ENCODE measurements at regions not wholly inside any gene's neighbourhood (a gene's known extent, or its start where the extent isn't known, plus 50 kb on each side); places are given as distances from the start of the nearest gene placed in this dataset.
"Not testable (repeated sequence)": the region's sequence is repeated elsewhere in the genome, so short reads cannot be mapped to it uniquely, and the experiment has no call there.

- DNase-seq (ENCODE audit: low spot score in 2 of 2), result no peak
- no peak for FAIRE-seq
Observed at GRCh38 chr2:52311862-52312261, 1279.9 kb upstream of the NRXN1 start.

- FAIRE-seq (no peak), DNase-seq (ENCODE audit: low spot score in 2 of 2) (no peak)
Observed at GRCh38 chr2:52308156-52308555, 1276.2 kb upstream of the NRXN1 start.

- no peak for FAIRE-seq
- DNase-seq (ENCODE audit: low spot score in 2 of 2), result no peak
Observed at GRCh38 chr2:52294628-52295027, 1262.7 kb upstream of the NRXN1 start.

GRCh38 chr2:52292801-52293200, 1260.9 kb upstream of the NRXN1 start:
- DNase-seq (ENCODE audit: low spot score in 2 of 2), result no peak
- no peak for FAIRE-seq

GRCh38 chr2:52289741-52290140, 1257.8 kb upstream of the NRXN1 start:
- DNase-seq (ENCODE audit: low spot score in 2 of 2) (no peak), FAIRE-seq (no peak)

- FAIRE-seq (no peak), DNase-seq (ENCODE audit: low spot score in 2 of 2) (no peak)
Observed at GRCh38 chr2:52288596-52288995, 1256.7 kb upstream of the NRXN1 start.

DNA sequence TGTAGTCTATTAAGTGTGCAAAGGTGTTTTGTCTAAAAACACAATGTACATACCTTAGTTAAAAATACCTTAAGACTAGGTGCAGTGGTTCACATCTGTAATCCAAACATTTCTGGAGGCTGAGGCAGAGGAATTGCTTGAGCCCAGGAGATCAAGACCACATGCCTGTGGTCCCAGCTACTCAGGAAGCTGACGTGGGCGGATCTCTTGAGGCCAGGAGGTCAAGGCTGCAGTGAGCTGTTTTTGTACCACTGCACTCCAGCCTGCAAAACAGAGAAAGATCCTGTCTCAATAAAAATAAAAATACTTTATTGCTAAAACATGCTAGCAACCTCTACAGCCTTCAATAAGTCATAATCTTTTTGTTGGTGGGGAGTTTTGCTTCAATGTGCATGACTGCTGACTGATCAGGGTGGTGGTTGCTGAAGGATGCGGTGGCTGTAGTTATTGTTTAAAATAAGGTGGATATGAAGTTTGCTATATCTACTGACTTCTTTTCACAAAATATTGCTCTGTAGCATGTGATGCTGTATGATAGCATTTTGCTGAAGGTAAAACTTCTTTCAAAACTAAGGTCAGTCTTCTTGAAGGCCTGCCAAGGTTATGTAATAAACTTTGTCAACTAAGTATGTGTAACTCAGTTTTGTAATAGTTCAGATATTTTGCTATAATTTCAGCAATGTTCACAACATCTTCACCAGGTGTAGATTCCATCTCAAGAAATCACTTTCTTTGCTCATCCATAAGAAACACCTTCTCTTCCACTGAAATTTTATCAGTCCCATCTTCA, 1238.0 kb upstream of the NRXN1 start:
- FAIRE-seq (no peak), DNase-seq (ENCODE audit: low spot score in 2 of 2) (no peak)

- FAIRE-seq (no peak), DNase-seq (ENCODE audit: low spot score in 2 of 2) (no peak)
Observed at GRCh38 chr2:52264911-52265310, 1233.0 kb upstream of the NRXN1 start.

- no peak for FAIRE-seq
- DNase-seq (ENCODE audit: low spot score in 2 of 2), result no peak
Observed at GRCh38 chr2:52264488-52264887, 1232.6 kb upstream of the NRXN1 start.

DNA sequence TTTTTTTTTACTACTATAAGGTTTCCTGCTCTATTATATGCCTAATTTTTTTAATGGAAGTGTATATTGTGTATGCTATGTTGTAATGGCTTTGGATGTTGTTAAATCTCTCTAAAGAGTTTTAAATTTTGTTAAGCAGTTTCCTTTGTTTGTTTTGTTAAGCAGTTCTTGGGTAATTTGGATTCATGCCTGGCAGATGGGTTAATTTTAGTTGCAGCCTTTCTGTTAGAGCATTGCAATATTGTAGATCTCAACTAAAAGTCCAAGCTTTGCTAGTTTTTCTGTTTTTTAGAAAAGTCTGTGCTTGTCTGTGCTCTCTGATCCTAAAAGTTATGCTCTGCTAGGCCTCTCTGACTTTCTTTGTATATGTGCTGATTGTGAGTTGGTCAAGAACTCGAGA, 1229.0 kb upstream of the NRXN1 start:
- FAIRE-seq (no peak), DNase-seq (ENCODE audit: low spot score in 2 of 2) (peak in 1 of 2 donors; percentile 2)

- not testable (repeated sequence) for DNase-seq (ENCODE audit: low spot score in 2 of 2); FAIRE-seq
Observed at GRCh38 chr2:52258967-52259366, 1227.0 kb upstream of the NRXN1 start.

DNA sequence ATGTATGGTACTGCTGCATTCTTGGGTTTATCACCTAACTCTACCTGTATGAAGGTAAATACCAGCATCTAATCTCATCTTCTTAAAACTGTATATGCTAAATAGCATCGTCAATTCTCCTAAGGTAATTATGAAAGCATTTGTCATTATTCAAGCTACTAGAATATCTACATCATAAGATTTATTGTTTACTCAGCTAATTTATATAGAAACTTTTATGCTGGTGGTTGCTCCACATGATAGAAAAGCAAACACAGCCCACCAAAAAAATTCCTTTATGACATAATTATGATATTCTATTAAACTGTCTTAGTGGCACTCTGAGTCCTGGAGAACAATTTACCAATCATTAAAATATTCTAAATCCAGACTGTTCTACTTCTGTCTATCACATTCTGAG, 1226.1 kb upstream of the NRXN1 start:
- no peak for FAIRE-seq

GRCh38 chr2:52253416-52253980, 1221.6 kb upstream of the NRXN1 start:
- DNase-seq (ENCODE audit: low spot score in 2 of 2), result no peak
- FAIRE-seq, result no peak

More for the DNA sequence above, 1226.1 kb upstream of the NRXN1 start:
- DNase-seq (ENCODE audit: low spot score in 2 of 2), result no peak

GRCh38 chr2:52238782-52239181, 1206.8 kb upstream of the NRXN1 start:
- no peak for DNase-seq (ENCODE audit: low spot score in 2 of 2)
- no peak for FAIRE-seq

DNA sequence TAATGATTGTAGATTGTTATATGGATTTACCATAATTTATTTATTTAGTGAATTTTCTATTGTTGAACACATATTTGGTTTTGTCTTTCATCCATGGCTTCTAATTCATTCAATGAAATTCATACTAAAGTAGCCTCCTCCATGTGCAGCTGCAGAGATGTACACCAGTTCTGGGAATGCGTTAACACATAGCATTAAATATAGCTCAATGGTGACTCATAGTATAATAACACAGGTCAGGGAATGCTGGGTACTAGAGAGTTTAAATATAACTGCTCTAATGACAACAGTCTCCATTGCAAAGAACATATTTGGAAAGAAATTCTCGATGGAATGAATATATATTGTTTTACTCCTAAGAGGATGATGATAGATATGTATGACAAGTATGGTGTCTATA, 1190.2 kb upstream of the NRXN1 start:
- FAIRE-seq, result no peak
- no peak for DNase-seq (ENCODE audit: low spot score in 2 of 2)

DNA sequence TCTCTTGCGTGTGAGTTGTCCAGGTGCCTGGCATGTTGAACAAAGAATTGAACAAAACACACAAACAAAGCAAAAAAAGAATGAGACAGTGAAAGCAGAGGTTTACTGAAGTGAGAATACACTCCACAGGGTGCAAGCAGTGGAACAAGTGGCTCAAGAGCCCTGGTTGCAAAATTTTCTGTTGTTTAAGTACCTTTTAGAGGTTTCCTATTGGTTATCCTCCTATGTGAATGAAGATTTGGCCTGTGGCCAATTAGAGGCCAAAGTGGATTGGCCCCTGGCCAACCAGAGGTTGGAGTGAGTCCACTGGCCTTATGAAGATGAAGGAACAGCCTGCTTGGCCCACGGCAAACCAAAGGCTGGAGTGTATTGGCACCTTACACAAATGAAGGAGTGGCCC, 1188.5 kb upstream of the NRXN1 start:
- FAIRE-seq, result no peak
- DNase-seq (ENCODE audit: low spot score in 2 of 2), result no peak

DNA sequence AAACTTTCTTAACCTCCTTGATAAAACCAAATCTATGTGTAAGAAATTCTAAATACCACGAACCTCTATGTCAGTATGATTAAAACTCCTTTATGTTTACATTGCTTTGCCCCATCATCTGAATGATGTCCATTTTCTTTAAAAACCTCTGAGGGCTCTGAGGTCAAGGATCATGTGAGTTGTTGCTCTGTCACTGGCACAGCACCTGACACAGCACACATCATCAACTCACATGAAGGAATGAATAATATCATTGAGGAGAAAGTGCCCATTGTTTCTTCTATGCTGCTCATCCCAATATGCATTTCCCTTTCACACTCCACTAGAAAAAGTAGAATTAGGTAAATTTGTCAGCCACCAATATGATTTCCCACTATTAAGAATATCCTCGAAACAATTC, 1178.7 kb upstream of the NRXN1 start:
- FAIRE-seq, result no peak
- DNase-seq (ENCODE audit: low spot score in 2 of 2), result no peak

GRCh38 chr2:52210161-52210560, 1178.2 kb upstream of the NRXN1 start:
- FAIRE-seq, result no peak
- no peak for DNase-seq (ENCODE audit: low spot score in 2 of 2)

- DNase-seq (ENCODE audit: low spot score in 2 of 2), result no peak
- peak; percentile 64 for FAIRE-seq
Observed at GRCh38 chr2:52194342-52194741, 1162.4 kb upstream of the NRXN1 start.

DNA sequence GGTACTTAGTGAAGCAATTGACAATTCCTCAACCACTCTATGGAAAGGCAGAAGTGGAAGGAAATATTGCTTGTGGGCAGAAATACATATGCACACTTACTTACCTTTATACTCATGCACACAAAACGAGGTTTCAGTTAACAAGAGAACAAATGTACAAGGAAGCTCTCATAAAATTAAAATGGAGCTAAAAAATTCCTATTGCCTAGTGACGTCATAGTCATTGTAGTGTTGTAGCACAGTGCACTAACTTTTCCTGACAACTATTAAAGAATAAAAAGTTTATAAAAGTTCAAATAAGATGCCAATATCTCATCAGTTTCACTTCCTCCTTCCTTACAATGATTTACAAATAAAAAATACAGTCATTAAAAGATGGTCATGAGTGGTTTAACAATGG, 1161.9 kb upstream of the NRXN1 start:
- DNase-seq (ENCODE audit: low spot score in 2 of 2) (no peak), FAIRE-seq (no peak)

DNA sequence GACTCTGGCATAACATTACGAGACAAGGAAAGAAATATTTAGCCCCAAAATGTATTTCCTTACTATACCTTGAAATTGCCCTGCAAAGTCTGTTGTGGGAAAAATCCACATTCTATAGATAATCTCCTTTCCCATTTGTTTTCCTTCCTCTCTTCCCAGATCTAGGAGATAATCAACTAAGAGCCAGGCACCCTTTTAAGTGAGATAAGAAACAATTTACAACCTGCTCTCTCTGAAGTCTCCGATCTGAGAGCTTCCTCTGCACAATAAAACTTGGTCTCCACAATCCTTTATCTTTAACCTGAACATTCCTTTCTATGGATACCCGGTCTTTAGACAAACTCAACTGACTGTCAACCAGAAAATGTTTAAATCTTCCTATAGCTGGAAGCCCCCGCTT, 1160.7 kb upstream of the NRXN1 start:
- DNase-seq (ENCODE audit: low spot score in 2 of 2) (no peak), FAIRE-seq (no peak)

- FAIRE-seq (no peak), DNase-seq (ENCODE audit: low spot score in 2 of 2) (no peak)
Observed at GRCh38 chr2:52181080-52181479, 1149.1 kb upstream of the NRXN1 start.
